HG02973 (cell line): ENCODE measurements at regions not wholly inside any gene's neighbourhood (a gene's known extent, or its start where the extent isn't known, plus 50 kb on each side); places are given as distances from the start of the nearest gene placed in this dataset.

Experiments used
- ATAC-seq: cut with Tn5 transposase; IDR thresholded peaks from one replicate; pipeline ENCODE4 v1.9.1; 2021; ENCODE audit warnings: moderate library complexity; ENCODE audit not compliant: unreplicated experiment

GRCh38 chr9:27991221-27991620 lies 417.9 kb upstream of the C9orf72 start:
- no peak for ATAC-seq

DNA sequence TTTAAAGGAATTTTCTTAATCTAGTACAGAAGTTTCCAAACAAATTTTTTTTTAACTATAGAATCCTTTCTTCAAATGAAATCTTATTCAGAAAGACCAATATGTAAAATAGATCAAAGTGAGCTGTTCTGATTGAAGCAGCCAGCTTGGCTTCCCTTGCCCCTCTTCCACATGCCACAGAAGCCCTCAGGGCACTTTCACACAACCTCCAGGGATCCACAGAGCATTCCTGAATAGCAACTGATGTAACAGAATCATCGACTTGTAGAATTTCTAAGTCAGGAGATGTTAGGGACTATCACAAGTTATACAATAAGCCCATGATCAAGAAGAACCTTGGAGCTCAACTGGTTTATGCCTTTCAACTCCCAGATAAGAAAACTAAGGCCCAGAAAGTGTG lies 427.8 kb upstream of the C9orf72 start:
- no peak for ATAC-seq

DNA sequence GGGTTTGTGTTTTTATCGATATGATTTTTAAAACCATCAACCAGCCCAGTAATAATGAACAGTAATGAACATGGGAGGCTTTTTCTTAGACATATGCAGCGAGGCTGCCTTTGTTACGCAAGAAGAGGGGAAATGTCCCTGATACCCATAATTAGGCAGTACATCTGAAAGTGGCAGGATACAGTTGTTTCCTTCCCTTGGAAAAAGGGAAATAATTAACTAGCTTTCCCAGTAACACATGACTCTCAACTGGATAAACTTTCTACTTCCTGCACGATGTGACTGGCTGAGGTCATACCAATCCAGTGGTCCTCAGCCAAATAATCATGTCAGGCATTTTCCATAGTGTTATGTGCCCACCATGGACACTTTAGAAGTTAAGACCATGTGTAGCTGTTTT lies 431.6 kb upstream of the C9orf72 start:
- no peak for ATAC-seq

GRCh38 chr9:28005779-28006178 lies 432.5 kb upstream of the C9orf72 start:
- ATAC-seq, result no peak

DNA sequence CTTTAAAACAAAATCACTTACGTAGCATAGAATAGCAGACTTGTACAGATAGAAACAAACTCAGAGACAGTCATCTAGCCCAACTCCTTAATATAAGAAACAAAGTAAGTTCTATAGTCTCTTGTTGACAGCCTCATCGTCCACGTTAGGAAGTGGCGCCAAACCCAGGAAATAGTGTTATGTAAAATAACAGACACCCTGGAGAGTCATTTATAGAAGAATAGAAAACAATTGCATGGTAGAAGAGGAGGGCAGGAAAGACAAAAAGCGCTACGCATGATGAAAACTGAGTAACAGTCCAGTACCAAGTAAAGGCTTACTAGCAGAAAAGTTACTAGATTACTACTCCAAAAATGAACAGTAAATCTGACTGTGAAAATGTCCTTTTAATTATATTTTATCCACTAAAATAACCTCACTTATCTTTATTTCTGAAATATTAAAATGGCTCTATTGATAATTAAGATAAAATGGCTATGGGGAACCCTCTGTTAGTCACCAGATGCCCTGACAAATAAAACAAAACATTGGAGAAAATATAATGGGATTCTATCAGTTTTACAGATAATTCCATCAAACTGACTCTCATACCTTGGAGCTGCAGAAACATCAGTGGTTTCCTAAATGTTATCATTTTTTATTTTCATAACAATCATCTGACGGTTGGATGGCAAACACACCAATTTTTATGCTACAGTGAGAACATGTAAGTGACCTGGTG lies 434.0 kb upstream of the C9orf72 start:
- no peak for ATAC-seq

- no peak for ATAC-seq
These were observed 440.9 kb upstream of the C9orf72 start for GRCh38 chr9:28014212-28014611.

GRCh38 chr9:28024676-28025075 lies 451.4 kb upstream of the C9orf72 start:
- no peak for ATAC-seq

- no peak for ATAC-seq
These were observed 451.9 kb upstream of the C9orf72 start for GRCh38 chr9:28025186-28025585.

- no peak for ATAC-seq
These were observed 458.4 kb upstream of the C9orf72 start for GRCh38 chr9:28031521-28032267.

GRCh38 chr9:28032268-28032590 lies 458.9 kb upstream of the C9orf72 start:
- ATAC-seq, result no peak

DNA sequence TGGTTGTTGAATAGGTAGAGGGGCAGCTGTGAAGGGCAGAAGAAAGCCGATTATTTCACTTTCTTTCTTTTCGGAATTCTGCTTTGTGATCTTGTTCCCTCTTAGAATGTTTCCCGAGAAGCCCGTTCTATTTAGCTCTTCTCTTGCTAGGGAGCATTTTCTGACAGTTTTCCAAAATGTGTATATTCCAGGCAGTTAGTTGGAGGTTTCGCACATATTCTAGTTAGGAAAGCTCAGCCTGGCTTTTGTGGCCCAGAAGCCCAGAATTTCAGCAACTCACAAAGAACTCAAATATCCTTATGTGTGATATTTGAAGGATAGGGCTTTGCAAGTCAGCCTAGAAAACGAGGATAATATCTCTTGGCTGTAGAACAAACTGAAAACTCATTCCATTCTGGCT lies 461.0 kb upstream of the C9orf72 start:
- no peak for ATAC-seq

- ATAC-seq, result no peak
These were observed 464.7 kb upstream of the C9orf72 start for GRCh38 chr9:28037968-28038367.

- ATAC-seq, result no peak
These were observed 471.8 kb upstream of the C9orf72 start for GRCh38 chr9:28045051-28045450.

- no peak for ATAC-seq
These were observed 476.8 kb upstream of the C9orf72 start for GRCh38 chr9:28050046-28050445.

DNA sequence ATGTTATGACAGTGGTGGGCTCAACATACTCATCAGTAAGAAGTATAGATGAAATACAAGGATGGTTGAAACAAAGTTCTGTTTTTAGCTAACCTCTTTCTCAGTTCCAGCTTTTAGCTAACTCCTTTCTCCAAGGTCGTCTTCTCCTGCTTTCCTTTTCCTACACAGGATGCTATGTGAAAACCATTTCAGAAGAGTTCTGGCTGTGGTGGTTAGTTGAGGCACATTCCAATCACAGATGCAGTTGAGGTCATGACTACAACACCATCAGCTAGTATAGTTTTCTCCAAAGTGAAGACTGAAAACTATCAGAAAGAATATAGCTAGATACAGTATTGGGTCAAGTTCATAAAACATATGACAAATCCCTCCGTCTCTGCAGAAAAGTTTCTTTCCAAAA lies 477.7 kb upstream of the C9orf72 start:
- ATAC-seq, result no peak

DNA sequence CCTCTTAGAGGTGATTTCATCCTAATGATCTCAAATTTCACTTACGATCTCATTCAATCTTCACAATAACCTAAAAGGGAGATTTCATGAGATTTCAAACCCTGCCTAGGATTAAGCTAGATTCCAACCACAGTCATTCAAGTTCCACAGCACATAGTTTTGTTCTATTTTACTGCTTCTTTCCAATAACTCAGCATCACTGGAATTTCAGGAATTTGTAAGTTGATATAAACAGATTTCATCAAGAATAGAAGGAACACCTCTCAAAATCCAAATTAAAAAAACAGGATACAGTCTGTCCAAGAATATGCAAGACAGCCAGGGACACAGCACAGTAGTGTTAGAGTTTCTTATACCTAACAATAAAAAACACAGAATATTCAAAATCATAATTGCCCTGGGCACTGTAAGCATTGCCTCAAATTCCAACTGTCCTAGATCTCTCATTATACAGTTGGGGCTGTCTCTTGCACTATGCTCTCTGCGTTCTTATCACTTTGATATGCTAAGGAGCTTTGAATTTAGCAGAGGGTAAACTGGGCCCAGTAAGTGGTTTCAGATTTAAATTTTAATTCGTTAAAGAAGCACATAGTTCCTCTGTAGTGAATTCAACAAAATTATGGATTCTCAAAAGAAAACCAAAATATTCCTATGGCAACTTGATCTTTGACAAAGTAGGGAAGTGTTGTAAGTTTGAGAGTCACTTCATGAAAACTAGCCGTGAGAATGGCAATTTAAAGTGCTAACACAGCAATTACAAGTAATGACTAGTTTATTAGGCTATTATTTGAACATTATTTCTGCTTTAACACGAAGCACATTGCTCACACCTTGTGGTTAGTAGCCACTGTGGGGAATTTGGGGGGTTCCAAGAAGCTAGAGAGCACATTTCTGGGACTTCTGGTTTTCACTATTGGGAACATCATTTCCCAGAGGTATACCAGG lies 478.6 kb upstream of the C9orf72 start:
- ATAC-seq, result no peak

- no peak for ATAC-seq
These were observed 480.0 kb upstream of the C9orf72 start for GRCh38 chr9:28053096-28053777.

DNA sequence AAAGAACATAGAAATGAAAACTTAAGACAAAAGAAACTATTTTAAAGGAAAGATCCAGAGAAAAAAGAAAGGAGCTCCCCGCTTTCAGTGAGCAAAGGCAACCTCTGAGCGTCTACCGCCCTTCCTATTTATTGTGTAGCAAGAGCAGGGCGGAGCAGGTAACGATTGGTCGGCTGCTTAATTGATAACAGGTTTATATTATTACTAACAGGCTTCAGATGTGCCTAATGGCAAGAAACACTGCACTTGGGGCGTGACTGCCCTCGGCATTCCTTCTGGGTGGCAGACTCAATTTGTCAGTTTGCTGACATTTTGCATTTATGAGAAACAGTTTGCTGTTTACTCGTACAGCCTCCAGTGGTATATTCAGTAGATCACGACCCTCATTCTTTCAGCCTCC lies 482.7 kb upstream of the C9orf72 start:
- ATAC-seq, result no peak

GRCh38 chr9:28056466-28056865 lies 483.2 kb upstream of the C9orf72 start:
- no peak for ATAC-seq

- no peak for ATAC-seq
These were observed 485.9 kb upstream of the C9orf72 start for GRCh38 chr9:28059192-28059591.

DNA sequence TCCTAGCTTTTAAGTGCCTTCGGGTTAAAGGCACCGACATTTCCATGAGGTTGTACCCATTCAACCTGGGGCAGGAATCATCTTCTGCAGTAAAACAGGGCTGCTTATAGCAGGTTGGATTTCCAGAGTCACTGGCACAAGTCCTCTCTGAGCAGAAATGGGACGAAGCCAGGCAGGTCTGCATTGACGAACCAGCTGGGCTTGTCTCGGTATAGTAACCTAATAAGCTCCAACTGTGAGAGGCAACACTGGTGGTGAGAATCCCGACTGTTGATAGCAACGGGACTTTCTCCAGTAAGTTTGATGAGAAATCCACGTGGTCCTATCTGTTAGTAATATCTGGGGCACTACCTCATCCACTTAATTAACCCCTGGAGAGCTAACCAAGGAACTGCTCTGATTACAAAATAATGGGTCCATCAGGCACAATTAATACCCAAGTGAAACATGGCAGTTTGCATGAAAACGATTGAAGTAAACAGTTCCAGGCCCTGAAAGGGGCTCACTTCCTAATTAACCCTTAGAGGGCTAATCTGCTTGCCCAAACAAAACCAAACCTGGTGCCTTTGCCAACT lies 491.0 kb upstream of the C9orf72 start:
- ATAC-seq, result no peak
